HG03575 (cell line): ENCODE measurements at regions not wholly inside any gene's neighbourhood (a gene's known extent, or its start where the extent isn't known, plus 50 kb on each side); places are given as distances from the start of the nearest gene placed in this dataset.
"Not testable (repeated sequence)": the region's sequence is repeated elsewhere in the genome, so short reads cannot be mapped to it uniquely, and the experiment has no call there.

Experiments
- ATAC-seq: cut with Tn5 transposase; IDR thresholded peaks from one replicate; pipeline ENCODE4 v1.9.1; 2021; ENCODE audit not compliant: unreplicated experiment, insufficient number of reproducible peaks, low FRiP score; ENCODE audit errors: extremely low read depth

GRCh38 chr2:8319219-8319618, 362.6 kb upstream of the ID2 start:
- no peak for ATAC-seq

- ATAC-seq: no peak
Measured at GRCh38 chr2:8320311-8321066, 361.4 kb upstream of the ID2 start.

GRCh38 chr2:8322634-8323033, 359.2 kb upstream of the ID2 start:
- no peak for ATAC-seq

GRCh38 chr2:8324164-8324856, 357.5 kb upstream of the ID2 start:
- ATAC-seq: no peak

DNA sequence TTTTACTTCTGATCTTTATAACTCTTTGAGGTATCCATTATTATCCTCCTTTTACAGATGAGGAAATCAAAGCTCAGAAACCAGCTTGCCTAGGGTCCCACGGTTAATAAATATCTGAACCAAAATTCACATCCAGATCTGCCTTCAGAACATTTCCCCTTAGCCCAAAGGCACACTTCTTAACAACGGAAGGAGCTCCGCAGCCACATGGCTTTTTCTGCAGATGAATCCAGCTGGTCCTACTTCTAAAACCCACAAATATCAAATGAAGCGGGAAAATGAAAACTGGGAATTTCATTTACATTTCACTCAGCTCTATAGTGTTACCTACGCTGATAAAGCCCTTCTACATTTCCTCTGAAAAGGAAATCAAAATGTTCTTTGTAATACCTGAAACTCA, 357.0 kb upstream of the ID2 start:
- ATAC-seq: no peak

DNA sequence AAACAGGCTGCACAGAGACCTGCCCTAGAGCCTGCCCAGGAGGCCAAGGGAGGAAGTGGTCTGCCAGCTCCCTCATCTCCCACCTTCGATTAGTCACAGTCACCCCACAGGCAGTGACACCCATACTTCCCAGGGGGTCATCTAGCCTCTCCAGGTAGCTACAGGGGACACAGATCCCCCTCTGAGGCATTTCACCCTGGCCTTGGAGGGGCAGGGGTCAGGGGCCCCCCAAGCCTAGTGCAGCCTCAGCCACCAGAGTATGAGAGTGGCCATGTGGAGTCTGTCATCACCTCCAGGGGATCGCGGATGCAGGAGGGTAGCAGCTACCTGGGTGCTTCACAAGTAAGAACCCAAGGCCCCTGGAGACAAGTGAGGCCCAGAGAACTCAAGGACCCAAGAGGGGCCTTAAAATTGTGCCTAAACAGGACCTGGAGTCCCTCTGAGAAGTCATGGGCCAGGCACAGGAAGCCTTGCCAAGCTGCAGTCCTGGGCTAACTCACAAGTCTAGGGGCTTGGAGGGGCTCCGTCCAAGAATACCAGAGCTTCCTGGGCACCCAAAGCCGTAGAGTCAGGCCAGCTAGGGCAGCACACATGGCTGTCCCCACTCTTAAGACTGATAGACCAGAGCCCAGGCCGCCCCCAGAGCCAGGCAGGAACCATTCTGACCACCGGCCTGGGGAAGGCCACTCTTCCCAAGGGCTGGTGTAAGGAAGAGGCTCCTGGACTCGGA, 354.3 kb upstream of the ID2 start:
- ATAC-seq: no peak

DNA sequence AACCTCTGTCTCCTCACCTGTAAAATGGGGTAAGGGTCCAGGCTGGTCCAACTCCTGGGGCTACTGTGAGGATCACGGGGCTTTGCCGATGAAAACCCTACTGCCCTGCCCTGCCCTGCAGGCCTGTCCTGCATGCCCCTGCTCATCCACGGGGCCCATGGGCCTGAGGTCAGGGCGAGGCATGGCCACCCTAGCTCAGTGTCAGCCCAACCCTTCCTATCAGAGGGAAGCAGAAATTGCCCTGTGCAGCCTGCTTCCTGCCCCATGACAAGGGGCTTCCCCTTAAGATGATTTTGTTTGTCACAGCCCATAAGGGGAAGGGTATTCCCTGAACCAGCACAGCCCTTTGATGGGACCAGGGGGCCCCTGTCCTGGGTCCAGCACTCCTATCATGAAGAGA, 353.6 kb upstream of the ID2 start:
- no peak for ATAC-seq

DNA sequence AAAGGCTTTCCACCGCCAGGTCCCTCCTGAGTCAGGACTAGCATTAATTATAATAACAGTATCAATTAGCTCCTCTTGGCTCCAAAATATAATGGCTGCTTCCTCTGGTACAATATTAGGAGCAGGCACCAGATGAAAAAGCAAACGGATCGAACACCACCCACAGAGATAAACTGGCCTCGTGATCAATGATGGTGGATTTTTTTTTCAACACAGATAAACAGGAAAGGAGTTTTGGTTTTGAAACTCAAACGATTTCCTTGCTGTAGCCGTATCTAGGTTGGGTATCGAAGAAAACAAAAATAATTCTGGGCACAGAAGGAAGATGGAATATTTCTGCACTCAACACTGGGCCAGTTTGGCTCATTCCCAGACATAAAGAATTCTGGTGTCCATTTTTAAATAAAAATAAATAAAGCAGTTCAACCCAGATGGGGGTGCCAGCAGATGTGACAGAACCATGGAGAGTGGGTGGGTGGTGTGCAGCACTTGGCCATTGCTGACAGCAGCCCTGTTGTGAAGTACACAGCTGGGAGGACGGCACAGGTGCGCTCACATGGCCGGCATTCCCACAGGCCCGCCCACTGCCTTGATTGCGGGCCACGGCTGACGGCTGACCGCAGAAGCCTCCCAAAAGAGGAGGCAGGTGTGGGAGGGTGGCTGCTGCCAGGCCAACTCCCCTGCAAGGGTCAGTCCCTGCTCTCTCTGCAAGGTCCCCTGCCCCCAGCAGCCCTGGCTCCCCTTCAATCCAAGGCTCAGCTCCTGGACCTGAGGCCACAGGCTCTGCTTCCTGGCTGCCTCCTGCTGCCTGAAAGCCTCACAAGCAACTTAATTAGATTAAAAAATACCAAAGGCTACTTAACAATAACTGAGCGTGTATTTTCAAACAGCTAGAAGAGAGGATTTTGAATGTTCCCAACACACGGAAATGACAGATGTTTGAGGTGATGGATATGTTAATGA, 351.9 kb upstream of the ID2 start:
- ATAC-seq: no peak

DNA sequence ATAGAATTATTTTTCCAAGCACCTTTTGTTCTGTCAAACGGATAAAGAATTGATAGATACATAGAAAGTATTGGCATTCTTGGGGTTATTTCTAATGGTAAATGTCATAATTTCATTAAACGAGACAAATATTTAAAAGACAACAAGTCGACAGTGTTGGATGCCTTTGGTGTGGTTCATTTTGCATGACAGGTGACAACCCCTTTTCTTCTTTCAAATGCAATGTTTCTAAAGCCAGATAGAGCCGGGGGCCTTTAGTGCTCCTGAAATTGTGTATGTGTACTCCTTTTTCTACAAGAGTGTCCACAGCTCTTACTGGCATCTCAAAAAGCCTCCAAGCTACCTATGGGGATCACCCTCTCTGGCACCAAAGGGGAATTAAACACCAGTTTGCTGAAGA, 350.8 kb upstream of the ID2 start:
- no peak for ATAC-seq

DNA sequence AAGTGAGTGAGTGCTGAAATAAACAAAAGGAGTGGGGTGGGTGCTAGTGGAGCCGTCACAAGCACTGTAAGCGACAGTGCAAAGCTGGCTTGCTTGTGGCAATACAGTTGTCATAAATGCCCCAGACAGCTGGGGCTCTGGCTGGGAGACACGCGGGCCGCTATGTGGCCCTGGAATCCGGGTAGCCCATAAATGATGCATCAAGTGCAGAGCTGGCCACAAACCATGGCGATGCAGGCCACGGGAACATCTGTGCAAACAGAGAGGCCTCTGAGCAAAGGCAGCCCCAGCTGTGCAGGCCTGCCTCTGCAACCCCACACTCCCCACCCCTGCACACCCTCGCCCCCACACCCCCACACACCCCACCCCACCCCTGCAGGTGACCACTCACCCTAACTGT, 349.2 kb upstream of the ID2 start:
- ATAC-seq: no peak

DNA sequence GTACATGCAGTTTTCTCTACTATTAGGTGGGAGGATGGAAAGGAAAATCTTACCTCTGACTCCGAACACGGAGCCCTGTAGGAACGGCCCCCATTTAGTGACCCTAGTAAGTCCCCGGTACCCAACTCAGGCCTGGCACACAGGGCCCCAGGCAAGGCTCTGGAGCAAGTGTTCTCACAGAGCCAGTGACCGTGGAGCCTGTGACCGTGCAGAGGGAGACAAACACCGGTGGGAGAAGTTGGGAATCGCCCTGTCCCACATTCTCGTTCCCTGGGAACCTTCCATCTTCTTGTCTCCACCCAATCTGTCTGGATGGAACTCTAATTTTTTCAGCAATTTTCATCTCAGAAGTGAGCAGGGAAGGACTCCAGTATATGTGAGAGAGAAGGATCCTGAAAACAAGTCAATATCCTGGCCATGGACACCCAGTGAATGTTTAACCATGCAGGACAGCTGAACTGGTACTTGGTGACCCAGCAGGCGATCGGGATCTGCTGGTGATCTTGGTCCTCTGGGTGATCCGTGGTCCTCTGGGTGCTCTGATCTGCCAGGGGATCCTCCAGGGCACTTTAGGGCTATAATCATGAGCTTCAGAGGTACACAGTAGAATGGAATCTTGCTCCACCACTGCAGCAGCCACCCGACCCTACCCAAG, 348.6 kb upstream of the ID2 start:
- ATAC-seq: no peak

GRCh38 chr2:8333832-8334187, 348.0 kb upstream of the ID2 start:
- ATAC-seq: not testable (repeated sequence)

GRCh38 chr2:8334866-8335325, 347.0 kb upstream of the ID2 start:
- ATAC-seq: no peak

- ATAC-seq: no peak
Measured at GRCh38 chr2:8335801-8336200, 346.1 kb upstream of the ID2 start.

GRCh38 chr2:8337321-8337720, 344.5 kb upstream of the ID2 start:
- ATAC-seq: no peak

- ATAC-seq: no peak
Measured at GRCh38 chr2:8342407-8342806, 339.4 kb upstream of the ID2 start.

DNA sequence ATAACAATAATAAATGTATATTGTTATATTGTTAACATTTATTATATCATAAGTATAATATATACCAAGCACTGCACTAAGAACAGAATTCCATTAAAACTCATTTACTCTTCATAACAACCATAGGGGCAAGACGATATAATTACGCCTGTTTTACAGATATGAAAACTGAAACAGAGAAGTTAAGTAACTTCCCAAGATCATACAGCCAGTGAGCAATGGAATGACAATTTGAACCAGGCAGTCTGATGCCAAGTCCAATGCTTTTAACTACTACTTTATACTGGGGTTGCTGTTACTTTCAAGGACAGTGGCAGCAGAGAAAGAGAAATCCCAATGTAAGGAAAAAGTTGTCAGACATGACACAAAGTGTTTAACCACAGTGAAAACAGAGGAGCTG, 338.8 kb upstream of the ID2 start:
- no peak for ATAC-seq
